ENCODE measurements at regions not wholly inside any gene's neighbourhood (a gene's known extent, or its start where the extent isn't known, plus 50 kb on each side); places are given as distances from the start of the nearest gene placed in this dataset.

DNA sequence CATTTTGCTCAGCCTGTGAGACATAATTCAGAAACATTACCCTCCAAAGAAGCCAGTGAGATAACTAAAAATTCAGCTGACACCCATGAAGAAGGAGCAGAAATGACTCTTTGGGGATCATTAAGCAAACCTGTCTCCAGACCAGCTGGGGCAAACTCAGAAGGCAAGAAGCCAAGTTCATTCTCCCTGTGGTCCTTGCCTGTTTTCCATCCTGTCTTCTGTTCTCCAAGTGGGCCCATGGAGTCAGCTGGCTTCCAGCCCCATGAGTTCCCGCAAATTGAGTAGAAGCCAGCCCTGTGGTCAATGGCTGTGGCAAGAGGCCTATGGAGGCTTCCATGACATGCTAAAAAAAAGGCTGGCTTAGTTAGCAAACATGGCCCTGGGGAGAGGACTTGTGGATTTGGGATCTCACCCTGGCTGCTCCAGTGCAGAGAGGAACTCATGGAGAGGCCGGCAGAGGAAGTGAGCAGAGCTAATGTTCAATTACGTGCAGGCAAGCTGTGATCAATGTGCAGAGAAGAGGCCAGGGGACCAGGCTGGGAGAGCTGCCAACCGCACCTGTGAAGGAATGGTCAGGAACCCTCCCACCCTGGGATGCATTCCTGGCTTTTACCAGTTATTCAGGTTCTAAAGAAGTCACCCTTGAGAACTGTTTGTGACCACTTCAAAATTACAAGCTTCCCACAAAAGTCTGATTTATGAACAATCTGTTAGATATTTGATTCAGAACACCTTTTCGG lies 229.1 kb downstream of the TSHZ3 start:
- DNase-seq: no peak

DNA sequence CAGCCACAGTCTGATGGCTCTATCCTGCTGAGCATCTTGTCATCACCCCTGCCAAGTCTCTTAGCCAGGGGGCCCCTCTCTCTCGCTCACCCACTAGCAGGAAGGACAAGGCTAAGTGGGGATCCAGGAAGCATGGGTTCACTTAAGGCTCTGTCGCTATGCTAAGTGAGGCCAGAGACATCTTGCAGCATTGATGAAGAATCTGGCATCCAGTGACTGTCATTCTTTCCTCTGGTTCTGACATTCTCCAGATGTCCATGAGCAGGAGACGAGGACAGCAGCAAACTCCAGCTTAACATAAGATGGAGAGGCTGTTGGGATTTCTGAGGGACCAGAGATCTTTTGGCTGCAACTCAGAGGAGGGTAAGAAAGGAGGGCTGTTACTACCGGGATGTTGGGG lies 230.2 kb downstream of the TSHZ3 start:
- DNase-seq: no peak

DNA sequence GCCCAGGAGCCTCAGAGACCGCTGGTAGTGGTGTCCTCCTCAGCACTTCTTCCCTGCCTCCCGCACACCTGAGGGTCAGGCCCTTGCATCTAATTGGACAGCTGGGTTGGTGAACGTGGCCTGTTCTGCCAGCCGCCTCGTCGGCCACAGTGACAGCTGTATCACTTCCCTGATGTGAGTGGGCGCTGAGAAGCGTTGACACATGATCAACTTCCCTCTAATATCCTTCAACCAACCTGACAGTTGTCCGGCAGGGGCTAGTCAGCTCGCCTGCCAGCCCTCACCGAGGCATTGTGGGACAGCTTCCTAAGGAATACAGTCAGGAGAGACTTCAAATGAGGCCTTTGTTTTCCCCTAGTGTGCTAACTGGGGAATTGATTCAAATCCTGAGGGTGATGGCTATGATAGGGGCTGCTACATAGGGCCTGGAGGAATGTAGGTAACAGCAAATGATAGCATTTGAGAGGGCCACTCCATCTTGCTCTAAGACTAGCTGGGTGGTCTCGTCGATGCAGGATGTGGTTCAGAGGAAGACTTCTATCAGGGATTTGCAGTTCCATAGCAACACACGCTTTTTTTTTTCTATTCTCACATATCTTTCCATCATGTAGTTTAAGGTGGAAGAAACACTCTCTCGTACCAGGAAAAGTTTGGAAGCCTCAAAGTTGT lies 230.8 kb downstream of the TSHZ3 start:
- no peak for DNase-seq

DNA sequence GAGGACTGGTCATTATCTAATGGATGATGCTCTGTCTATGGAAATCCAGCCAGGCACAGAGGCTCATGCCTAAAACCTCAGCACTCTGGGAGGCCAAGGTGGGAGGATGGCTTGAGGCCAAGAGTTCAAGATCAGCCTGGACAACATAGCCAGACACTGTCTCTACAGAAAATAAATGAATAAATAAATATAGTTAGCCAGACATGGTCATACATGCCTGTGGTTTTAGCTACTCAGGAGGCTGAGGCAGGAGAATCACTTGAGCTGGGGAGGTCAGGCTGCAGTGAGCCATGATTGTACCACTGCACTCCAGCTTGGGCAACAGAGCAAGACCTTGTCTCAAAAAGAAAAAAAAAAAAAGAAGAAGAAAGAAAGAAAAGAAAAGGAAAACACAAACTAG lies 234.7 kb downstream of the TSHZ3 start:
- no peak for DNase-seq

DNA sequence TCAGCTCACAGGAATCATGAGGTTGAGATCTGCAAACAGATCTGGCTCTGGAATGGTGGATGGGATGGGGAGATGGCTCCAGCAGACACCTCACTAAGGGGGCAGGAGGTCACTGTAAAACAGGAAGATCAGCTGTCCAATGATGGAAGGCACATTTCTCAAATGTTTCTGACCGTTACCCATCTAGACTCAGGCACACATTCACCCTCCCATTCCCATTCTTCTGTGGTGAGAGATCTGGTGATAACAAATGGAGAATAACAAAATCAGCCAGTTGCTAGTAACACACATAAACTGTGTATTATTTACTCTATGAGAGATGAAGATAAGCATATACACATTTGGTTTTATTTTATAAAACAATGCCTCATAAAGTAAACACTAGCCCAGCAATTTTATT lies 235.9 kb downstream of the TSHZ3 start:
- no peak for DNase-seq

DNA sequence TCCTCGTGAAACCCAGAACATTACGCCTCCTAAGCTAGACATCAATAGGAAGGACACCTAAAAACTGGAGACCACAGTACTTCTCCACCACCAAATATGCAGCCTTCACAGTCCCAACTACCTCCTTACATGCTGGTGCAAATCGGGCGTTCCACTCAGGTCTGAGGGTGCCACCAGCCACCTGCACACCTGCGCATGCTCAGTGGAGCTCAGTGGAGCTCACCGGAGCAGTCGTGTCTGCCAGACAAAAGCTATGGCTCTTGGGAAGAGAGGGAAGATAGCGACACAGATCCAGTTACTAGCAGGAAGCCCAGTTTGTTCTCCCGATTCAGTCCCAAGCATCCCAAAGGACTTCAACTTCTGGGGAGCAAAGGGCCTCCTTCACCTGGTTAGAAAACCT lies 237.1 kb downstream of the TSHZ3 start:
- no peak for DNase-seq

DNA sequence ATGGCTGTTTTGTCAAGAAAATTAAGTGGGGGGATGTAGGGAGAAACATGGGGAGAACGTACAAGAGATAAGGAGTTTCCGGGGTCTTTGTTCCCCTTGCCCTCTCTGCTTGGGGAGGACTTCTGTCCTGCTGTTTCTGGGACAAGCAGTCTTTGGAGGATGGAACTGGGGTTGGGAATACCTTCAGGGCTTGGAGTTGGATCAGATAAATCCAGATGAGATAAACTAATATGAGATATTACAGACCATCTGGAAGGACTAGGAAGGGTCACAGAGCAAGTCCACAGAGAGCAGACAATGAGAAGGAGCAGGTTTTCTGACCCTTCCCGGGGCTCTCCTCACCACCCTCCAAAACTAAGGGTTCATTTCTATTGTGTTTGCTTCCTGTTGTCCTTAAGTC lies 237.5 kb downstream of the TSHZ3 start:
- no peak for DNase-seq

DNA sequence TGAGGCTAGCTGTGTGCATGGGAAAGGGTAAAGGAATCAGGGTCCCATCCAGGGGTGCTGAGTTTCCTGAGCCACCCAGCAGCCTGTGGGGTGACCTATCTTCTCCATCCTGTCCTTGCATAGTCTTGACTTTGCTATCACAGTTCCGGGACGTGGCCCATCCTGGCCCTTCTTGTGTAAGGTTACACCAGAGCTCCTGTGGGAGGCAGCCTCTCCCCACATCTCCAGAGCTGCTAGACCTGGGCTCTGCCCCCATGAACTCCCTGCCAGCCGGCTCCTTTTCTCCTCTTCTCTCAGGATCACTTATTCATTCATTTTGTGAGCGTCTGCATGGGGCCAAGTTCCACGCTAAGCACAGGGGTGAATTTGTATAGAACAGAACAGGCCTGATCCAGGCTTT lies 238.9 kb downstream of the TSHZ3 start:
- no peak for DNase-seq

DNA sequence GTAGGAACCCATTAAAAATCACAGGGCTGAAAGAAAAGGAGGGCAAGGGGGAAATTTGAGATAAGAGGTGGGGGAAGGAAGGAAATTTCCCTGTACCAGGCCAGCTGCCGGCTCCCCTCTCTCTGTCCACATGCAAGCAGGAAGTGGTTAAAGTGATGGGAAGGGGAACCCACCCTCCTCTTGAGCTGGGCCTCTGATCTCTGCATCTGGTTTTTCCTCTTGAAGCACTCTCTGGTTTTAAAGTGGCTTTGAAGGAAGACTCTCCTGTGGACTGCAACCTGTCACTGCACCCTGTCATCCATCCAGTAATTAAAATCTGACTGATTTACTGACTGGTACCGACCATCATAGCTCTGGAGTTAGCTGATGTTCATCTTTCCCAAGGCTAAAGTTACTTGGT lies 239.6 kb downstream of the TSHZ3 start:
- DNase-seq: no peak

DNA sequence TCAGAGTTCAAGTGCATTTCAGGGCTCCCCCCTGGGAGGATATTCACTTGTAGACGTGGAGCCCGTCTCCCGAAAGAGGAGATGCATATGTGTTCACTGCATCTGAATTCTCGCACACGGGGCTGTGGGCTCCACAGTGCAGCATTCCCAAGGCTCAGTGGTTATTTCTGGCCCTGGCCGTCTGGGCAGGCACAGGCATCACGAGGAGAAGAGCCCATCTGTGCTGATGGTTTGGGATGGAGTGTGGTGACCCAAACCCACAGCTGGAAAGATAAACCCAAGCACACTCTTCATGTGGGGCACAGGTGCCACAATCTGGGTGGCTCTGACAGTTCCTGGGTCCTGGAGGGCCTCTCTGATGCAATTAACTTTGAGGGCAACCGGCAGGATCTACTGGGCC lies 242.1 kb downstream of the TSHZ3 start:
- no peak for DNase-seq

DNA sequence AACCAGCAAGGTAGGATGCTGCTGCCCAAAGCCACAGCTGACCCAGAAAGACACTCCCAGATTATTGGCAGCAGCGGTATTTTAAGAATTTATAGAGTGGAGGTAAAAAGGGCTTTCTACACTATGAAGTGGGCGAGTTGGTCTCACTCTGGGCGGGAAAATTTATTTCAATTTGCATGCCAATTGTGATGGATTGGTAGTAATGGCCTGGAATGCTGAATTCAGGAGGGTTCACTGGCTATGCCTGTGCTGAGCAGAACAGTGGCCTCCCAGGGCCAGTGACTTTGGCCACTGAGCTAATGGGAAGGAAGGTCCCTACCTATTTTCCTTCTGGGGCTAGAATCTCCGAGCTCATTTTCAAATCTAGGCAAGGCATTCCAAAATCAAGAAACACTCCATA lies 243.5 kb downstream of the TSHZ3 start:
- DNase-seq: no peak

DNA sequence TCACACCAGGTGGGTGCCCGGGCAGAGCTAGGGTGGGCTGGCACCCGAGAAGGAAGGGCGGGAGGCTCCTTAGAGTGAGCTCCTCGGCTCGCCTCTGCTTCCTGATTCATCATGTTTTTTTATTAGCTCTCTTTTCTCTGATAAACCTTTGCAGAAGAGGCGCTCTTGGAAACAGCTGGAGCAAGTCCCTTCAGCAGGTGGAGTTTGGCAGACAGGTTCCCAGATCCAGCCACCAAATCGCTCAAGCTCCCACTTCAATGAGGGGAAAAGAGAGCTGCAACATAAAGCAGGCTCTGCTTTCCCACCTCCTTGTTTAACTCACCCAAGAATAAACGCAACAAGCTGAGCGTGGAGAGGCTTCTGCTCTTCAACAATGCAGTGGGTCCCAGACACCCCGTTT lies 244.8 kb downstream of the TSHZ3 start:
- no peak for DNase-seq

DNA sequence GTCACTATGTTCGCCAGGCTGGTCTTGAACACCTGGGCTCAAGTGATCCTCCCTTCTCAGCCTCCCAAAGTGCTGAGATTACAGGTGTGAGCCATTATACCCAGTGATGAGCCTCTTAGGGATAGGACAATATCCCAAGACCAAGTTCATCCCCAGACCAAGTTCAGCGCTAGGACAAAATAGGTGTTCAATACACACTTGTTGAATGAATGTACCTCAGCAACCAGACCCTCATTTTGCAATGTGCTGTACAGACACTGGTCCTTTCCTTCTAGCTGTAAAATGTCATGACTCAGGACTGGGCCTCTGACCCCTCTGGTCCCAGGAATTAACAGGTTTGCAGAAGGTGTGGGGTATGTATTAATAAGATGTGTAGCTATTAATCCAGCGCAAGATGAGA lies 246.0 kb downstream of the TSHZ3 start:
- no peak for DNase-seq

DNA sequence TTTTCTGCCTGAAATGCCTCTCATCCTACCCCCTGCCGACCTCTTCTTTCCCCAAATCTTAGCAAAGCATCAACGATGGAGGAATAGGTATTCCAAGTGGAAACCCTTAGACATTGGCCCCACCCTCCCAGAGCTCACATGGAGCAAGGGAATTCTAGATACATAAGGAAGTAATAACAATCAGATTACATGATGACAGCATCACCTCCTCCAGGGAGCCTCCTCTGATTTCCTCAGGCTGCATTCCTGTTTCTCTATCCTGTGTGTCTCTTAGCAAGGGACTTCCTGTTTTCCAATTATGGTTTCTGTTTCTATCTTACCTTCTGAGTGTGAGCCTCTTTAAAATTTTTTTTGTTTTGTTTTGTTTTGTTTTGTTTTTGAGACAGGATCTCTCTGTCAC lies 246.6 kb downstream of the TSHZ3 start:
- no peak for DNase-seq

DNA sequence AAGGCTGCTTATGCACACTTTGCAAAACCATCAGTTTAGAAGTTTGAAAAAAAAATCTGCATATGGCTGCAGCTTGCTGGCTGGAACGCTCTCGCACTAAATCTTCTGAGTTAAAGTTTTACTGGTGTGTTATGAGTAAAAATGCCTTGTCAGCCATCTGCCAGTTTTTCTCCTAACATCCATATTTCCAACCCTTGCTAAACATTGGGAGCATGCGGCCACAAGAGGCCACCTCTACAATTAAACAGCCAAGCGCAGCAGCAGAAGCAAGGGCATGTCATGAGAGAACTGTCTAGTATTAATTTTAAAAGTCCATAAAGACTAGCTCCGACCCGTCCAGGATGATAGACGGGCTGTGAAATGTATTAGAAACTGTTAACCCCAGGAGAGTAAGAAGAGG lies 248.3 kb downstream of the TSHZ3 start:
- DNase-seq: no peak

DNA sequence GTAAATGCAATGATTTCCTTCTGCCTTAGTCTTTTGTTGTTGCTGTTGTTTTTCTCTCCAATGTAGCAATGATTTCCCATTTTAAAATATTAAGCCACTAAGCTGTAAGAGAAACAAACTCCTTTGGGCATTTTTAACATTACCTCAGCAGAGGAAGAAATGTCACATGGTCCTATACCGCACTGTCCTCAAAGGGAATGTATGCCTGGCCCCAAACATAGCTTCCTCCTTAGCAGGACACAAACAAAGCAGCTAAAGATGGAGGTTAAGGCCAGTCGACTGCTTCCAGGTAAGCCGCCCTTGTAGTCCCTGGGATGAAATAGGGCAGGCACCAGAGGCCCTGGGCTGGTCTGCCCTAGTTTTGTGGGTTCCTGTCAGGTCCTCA lies 249.0 kb downstream of the TSHZ3 start:
- no peak for DNase-seq

DNA sequence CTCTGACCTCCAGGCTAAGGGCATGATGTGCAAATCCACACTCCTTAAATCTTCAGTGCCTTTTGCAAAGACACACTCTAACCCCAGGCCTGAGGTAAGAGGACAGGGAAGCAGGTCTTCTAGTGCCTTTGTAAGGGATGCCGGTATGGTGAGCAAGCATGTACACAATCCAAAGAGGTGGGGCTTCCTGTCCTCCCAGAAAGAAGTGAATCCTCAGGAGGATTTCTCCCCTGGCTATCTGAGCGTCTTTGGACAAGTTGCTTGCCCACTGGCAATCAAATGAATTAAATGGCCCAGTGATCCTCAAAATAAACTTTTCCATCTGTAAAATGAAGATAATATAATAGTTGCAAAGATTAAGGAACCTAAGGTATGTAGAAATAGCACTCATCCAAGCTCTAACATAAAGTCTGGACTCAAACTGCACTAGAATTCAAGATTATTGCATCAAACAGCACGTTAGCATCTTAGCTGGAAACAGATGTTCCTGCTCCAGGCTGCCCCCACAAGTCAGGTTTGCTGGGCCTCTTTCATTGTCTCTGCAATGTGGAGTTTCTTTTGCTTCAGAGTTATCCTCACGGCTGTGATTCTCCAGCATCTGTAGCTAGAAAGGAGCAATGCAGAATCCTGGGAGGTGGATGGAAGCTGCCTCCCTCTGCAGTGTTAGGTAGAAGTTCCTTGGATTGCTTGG lies 249.6 kb downstream of the TSHZ3 start:
- DNase-seq: no peak

DNA sequence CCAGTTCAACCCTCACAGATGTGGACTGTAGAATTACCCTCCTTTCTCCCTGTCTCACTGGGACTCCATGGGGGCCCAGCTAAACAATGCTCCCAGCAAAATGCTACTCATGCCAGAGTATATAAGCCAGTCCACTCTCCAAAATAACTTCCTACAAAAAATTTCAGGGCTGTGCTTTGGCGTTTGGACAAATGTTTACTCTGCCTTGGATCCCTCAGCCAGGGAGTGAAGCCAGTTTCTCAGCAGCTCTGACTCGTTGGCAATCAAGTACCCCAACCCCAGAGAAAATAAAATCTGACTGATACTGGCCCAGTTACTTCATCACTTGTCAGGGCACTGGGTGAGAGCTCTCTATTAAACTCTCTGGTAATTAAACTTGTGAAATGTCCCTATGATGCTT lies 250.4 kb downstream of the TSHZ3 start:
- no peak for DNase-seq

DNA sequence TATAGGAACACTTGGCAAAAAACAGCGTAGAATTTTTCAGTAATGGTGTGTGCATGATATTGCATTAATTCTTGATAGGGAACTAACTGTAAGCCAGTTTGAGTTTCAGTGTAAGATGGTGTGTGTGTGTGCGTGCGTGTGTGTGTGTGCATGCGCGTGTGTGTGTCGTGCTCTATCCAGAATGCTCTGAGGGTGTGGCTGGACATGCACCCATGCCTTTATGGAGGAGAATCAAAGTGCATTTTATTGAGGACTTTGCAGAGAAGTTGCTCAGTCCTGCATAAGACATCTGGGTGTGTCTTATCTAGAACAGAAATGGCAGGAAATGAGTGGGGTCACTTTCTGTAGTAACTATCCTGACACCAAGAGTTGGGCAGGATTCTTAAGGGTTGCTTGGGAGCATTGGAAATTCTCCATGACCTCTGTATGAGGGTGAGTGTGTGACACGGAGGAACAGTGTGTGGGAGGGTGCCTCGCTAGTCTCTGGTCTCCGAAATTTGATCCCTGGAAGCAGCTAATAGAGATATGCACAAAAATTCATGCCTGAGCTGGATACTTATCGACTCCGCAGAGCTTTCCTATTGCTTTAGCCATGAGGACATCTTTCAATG lies 252.2 kb downstream of the TSHZ3 start:
- DNase-seq: no peak

DNA sequence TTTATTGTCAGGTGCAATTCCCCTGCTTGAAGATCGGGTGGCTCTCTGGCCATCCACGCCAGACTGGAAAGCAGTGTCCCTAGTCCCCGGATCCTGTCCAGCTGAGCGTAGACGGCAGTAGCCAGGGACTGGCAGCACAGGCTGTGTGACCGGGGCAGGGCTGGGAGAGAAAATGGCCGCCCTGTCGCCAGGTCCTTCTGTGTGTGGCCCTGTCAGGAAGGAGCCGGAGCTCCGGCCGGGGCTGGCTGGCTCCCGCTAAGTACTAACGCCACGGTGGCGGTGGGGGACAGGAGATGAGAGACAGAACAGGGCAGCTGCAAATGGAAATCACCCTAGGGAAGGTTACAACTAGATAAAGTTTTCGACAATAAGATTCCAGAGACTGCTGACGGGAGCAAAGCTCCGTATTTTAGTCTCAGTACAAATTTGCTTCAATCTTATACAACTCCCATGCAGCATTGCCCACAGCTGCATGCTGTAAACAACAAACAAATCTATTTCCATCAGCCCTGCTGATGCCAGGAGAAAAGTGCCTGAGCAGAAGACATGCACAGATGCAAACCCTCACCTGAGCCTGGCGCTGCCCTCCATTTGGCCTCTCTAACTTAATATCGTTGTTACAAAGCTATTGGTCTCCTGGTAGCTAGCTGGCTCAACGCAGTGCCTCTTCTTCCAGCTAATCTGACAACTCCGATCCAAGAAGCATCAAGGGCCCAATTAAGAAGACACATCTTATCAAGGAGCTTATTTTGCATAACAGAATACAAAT lies 253.0 kb downstream of the TSHZ3 start:
- no peak for DNase-seq

DNA sequence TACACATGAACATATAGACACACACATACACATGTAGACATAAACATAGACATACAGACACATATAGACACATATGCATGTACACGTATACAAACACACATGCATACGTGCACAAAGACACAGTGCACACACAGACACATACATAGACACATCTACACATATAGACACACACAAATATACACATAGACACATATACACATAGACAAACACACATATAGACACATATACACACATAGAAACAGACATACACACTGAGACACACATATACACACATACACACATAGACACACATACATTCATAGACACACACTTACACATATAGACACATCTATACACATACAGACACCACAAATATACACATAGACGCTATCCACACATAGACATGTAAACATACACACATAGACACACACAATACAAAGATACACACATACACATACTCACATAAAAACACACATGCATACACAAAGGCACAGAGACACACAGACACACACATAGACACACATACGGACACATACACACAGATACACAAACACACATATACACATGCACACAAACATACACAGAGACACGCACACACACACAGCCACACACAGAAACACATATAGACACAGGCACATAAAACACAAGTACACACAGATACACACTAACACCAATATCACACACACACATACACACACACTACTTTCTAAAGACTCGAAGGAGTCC lies 254.0 kb downstream of the TSHZ3 start:
- no peak for DNase-seq

DNA sequence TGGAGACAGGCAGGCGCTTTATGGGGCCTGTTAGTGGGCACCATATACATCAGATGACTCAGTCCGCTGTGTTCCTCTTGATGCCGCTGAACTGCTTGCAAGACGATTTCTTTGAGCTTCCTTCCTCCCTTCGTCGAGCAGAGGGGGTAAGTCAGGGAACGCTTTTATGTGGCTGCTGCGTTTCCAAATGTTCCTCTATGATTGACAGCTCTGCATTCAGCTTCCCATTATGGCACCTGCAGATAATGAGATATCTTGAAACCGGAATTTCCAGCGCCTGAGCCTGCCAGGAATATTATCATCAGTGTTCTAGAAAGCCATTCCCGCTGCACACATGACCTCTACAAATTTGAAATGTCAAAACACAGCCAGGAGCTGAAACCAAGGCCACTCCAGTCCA lies 257.0 kb downstream of the TSHZ3 start:
- DNase-seq: no peak

DNA sequence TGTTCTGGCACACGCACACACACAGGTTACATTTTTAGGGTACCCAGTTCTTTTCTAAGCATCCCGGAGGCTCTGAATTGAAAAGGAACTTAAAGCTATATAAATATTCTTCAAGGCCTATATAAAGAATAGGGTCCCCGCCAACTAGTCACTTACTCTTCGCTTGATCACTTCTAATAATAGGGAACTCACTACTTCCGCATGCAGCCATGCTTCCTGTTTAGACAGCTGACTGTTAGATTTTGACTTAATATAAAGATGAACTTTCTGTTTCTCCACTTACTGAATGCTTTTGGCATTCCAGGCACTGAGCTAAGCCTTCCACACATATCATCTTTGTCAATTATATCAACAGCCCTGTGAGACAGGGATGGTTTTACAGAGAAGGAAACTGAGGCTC lies 259.6 kb downstream of the TSHZ3 start:
- no peak for DNase-seq
